ENCODE measurements at regions not wholly inside any gene's neighbourhood (a gene's known extent, or its start where the extent isn't known, plus 50 kb on each side); places are given as distances from the start of the nearest gene placed in this dataset.
"Not testable (repeated sequence)": the region's sequence is repeated elsewhere in the genome, so short reads cannot be mapped to it uniquely, and the experiment has no call there.

GRCh38 chr5:37916525-37916924 is 76.7 kb upstream of the GDNF start:
- DNase-seq: no peak

GRCh38 chr5:37915097-37915736 is 75.4 kb upstream of the GDNF start:
- DNase-seq: no peak

GRCh38 chr5:37909610-37910266 is 69.9 kb upstream of the GDNF start:
- not testable (repeated sequence) for DNase-seq

GRCh38 chr5:37906416-37906815 is 66.6 kb upstream of the GDNF start:
- no peak for DNase-seq

- DNase-seq: no peak
Measured at GRCh38 chr5:37905230-37905629, 65.4 kb upstream of the GDNF start.

- DNase-seq: no peak
Measured at GRCh38 chr5:37902323-37902722, 62.5 kb upstream of the GDNF start.

- DNase-seq: peak in 17 of 56 donors; percentile 1 to 43 (median 8)
Measured at GRCh38 chr5:37900692-37901091, 60.9 kb upstream of the GDNF start.

- no peak for DNase-seq
Measured at GRCh38 chr5:37899037-37899436, 59.2 kb upstream of the GDNF start.

- DNase-seq: no peak
Measured at GRCh38 chr5:37896159-37896558, 56.3 kb upstream of the GDNF start.

- no peak for DNase-seq
Measured at GRCh38 chr5:37893434-37894134, 53.7 kb upstream of the GDNF start.

GRCh38 chr5:37892586-37892985 is 52.7 kb upstream of the GDNF start:
- DNase-seq: no peak

GRCh38 chr5:37891832-37892231 is 52.0 kb upstream of the GDNF start:
- no peak for DNase-seq

GRCh38 chr5:37889612-37890317 is 49.9 kb upstream of the GDNF start:
- DNase-seq: no peak
